GM23248 (cell line): ENCODE measurements at regions not wholly inside any gene's neighbourhood (a gene's known extent, or its start where the extent isn't known, plus 50 kb on each side); places are given as distances from the start of the nearest gene placed in this dataset.

Source experiments
- DNase-seq: peaks from one replicate; pipeline ENCODE4 v3.0.0-alpha.2; 2015
- H2AFZ ChIP-seq: fragments of 200-600 bp; sonication (generic); 2 replicates; pipeline ENCODE4 v1.6.1; 2016; ENCODE audit warnings: antibody characterized with exemption
- H3F3A ChIP-seq: fragments of 200-600 bp; sonication (generic); 2 replicates; pipeline ENCODE4 v1.6.1; 2016; ENCODE audit warnings: mild to moderate bottlenecking, antibody characterized with exemption, mixed run types; ENCODE audit not compliant: insufficient read depth
- H3K27ac ChIP-seq: fragments of 200-600 bp; sonication (generic); 2 replicates; pipeline ENCODE4 v1.5.1; 2016; ENCODE audit warnings: mild to moderate bottlenecking
- H3K27me3 ChIP-seq: fragments of 200-600 bp; sonication (generic); replicated peaks from 2 replicates; pipeline ENCODE4 v1.6.1; 2016; ENCODE audit warnings: mild to moderate bottlenecking; ENCODE audit not compliant: insufficient read depth
- H3K36me3 ChIP-seq: fragments of 200-600 bp; sonication (generic); 2 replicates; pipeline ENCODE4 v1.6.1; 2016; ENCODE audit warnings: low read depth, mild to moderate bottlenecking
- H3K4me1 ChIP-seq: fragments of 200-600 bp; sonication (generic); 2 replicates; pipeline ENCODE4 v1.6.1; 2016; ENCODE audit warnings: mild to moderate bottlenecking; ENCODE audit not compliant: insufficient read depth
- H3K4me2 ChIP-seq: fragments of 200-600 bp; sonication (generic); one replicate; pipeline ENCODE4 v1.6.1; 2016; ENCODE audit warnings: mild to moderate bottlenecking; ENCODE audit not compliant: unreplicated experiment
- H3K4me3 ChIP-seq: fragments of 200-600 bp; sonication (generic); 2 replicates; pipeline ENCODE4 v1.5.1; 2016; ENCODE audit warnings: mild to moderate bottlenecking
- H3K79me2 ChIP-seq: fragments of 200-600 bp; sonication (generic); 2 replicates; pipeline ENCODE4 v1.6.1; 2016; ENCODE audit warnings: mild to moderate bottlenecking; ENCODE audit not compliant: insufficient read depth
- H3K9ac ChIP-seq: fragments of 200-600 bp; sonication (generic); 2 replicates; pipeline ENCODE4 v1.6.1; 2016; ENCODE audit warnings: mild to moderate bottlenecking
- H3K9me2 ChIP-seq: fragments of 200-600 bp; sonication (generic); 2 replicates; pipeline ENCODE4 v1.6.1; 2016; ENCODE audit warnings: mixed run types, mild to moderate bottlenecking, moderate library complexity; ENCODE audit not compliant: insufficient read depth
- H3K9me3 ChIP-seq: fragments of 200-600 bp; sonication (generic); one replicate; pipeline ENCODE4 v1.6.1; 2017; ENCODE audit warnings: low read depth
- H4K20me1 ChIP-seq: fragments of 200-600 bp; sonication (generic); 2 replicates; pipeline ENCODE4 v1.6.0; 2016; ENCODE audit not compliant: insufficient read depth
- EZH2 ChIP-seq: fragments of 200-600 bp; sonication (generic); IDR thresholded peaks from 2 replicates; pipeline ENCODE4 v1.6.1; 2018; ENCODE audit warnings: antibody characterized with exemption, mild to moderate bottlenecking; ENCODE audit not compliant: insufficient read depth, poor library complexity, severe bottlenecking
- EZH2phosphoT487 ChIP-seq: fragments of 200-600 bp; sonication (generic); IDR thresholded peaks from 2 replicates; pipeline ENCODE4 v1.6.1; 2018; ENCODE audit warnings: antibody characterized with exemption, moderate library complexity, mild to moderate bottlenecking, low read depth; ENCODE audit not compliant: insufficient read depth
- WGBS, 2 experiments: methylation state at CpG; one replicate each; pipeline ENCODE4 v1.1.6; 2015 to 2017; ENCODE audit warnings: low lambda C conversion rate in 2 of 2, low coverage in 1 of 2; ENCODE audit errors: missing lambda C conversion rate in 2 of 2; 5-methylcytosine and 5-hydroxymethylcytosine counted together
- in situ Hi-C: fragments of 300-500 bp; cut with MboI; formaldehyde crosslinking; loops from 2 replicates; pipeline ENCODE4 v1.15.0; 2020

GRCh38 chr7:131845573-131846314 lies 289.3 kb upstream of the PODXL start:
- no peak overlapping the region for H3K4me2 ChIP-seq
- no peaks in the 10 kb centered on the region for H3K9me3 ChIP-seq
- DNase-seq: no peak
- H3K79me2 ChIP-seq: no peaks in the 10 kb centered on the region
- H4K20me1 ChIP-seq: no peaks in the 10 kb centered on the region
- H3K36me3 ChIP-seq: no peaks in the 10 kb centered on the region
- no peak overlapping the region for H3K4me3 ChIP-seq
- TF ChIP-seq EZH2: no peak
- no peak for TF ChIP-seq EZH2phosphoT487
- H3K27ac ChIP-seq: no peak overlapping the region
- H3K4me1 ChIP-seq: no peaks in the 10 kb centered on the region
- no peak overlapping the region for H3K9ac ChIP-seq
- H2AFZ ChIP-seq: no peak overlapping the region
- peaks cover 5% of the 10 kb centered on the region; the same call in 1 of the 2 replicates for H3K27me3 ChIP-seq
- WGBS, 2 experiments: 37 to 49% methylated on average over 8 of the region's 8 CpGs
- in situ Hi-C loops: no loop called here
- no peaks in the 10 kb centered on the region for H3F3A ChIP-seq
- H3K9me2 ChIP-seq: no peaks in the 10 kb centered on the region

DNA sequence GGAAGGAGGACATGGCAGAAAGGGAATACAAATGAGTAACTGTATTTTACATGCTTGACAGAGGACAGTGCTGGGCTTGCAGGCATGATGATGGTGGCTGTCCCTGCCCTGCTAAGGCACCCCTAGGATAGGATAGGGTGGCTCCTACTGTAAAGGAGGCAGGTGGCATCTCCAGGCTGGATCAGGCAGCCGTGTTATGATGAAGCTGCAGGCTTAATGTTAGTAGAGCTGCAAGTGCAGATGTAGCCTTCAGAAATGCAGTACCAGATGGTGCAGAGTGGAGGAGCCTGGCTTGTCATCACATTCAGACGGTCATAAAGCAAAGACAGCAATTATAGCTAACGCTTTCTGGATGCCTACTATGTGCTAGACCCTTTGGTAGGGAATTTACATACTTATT lies 287.9 kb upstream of the PODXL start:
- Histone ChIP-seq H3K4me2 (no peak overlapping the region), H3K27ac (no peak overlapping the region), H3K4me1 (no peaks in the 10 kb centered on the region), H3K27me3 (peaks cover 5% of the 10 kb centered on the region; the same call in 1 of the 2 replicates), H3F3A (no peaks in the 10 kb centered on the region), H3K9ac (no peak overlapping the region), H4K20me1 (no peaks in the 10 kb centered on the region), H3K4me3 (no peak overlapping the region), H2AFZ (no peak overlapping the region), H3K9me3 (no peaks in the 10 kb centered on the region), H3K36me3 (no peaks in the 10 kb centered on the region), H3K79me2 (no peaks in the 10 kb centered on the region), H3K9me2 (no peaks in the 10 kb centered on the region)
- in situ Hi-C loops: no loop called here
- no peak for DNase-seq
- TF ChIP-seq EZH2phosphoT487 (no peak), EZH2 (no peak)
- WGBS, 2 experiments: 0 to 3% methylated on average over 3 of the region's 3 CpGs

DNA sequence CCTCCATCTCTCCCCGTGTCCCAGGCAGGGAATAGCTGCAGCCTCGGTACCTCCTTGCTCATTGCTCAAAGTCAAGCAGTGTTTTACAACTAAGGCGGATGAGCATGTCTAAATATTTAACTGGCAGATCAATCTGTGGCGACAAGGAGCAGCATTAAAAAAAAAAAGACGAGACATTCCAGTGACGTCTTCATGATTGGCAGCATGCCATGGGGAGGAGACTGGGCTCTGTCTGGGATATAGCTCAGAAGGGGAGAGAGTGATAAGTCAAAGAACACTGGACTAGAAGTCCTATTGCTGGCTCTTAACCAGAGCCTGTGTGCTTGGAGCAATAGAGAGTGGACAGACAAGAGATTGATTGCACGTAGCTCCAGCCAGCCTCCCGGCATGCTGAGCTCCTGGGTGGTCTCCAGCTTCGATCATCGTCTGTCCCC lies 287.5 kb upstream of the PODXL start:
- Histone ChIP-seq H4K20me1 (no peaks in the 10 kb centered on the region), H3K9me2 (no peaks in the 10 kb centered on the region), H3K4me1 (no peaks in the 10 kb centered on the region), H3K79me2 (no peaks in the 10 kb centered on the region), H2AFZ (no peak overlapping the region), H3F3A (no peaks in the 10 kb centered on the region), H3K4me3 (no peak overlapping the region), H3K4me2 (no peak overlapping the region), H3K27ac (no peak overlapping the region), H3K36me3 (no peaks in the 10 kb centered on the region), H3K27me3 (peaks cover 5% of the 10 kb centered on the region; the same call in 1 of the 2 replicates), H3K9me3 (no peaks in the 10 kb centered on the region), H3K9ac (no peak overlapping the region)
- TF ChIP-seq EZH2 (no peak), EZH2phosphoT487 (no peak)
- in situ Hi-C loops: no loop called here
- WGBS, 2 experiments: 3 to 5% methylated on average over 10 of the region's 10 CpGs
- peak; percentile 29 for DNase-seq

DNA sequence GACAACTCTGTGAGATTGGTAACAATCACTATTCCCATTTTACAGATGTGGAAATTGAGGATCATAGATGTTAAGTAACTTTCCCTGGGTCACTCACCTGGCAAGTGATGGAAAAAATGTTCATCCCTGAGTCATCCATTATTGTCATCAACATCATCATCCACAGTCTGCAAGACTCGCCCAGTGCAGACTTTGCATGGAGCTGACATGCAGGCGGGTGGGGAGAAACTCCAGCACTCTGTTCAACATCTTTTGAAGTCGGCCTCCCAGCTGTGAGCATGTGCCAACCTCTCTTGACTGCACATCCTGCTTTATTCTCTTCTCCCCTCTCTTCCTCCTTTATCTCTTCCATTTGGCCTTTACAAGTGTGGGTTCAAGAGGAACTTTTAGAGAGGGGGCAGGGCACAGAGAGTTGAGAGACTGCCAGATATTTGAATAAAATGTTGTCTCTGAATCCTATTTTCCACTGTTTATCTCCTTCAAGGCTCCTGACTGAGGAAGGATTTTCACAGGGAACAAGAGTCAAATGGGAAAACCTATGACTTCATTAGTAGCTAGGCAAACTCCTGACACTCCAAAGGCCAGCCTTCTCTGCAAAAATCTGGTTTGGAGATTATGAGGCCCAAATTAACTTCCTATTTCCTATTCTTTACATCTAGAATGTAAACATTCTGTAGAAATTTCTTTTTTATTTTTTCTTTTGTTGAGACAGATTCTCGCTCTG lies 283.7 kb upstream of the PODXL start:
- H3K4me1 ChIP-seq: no peaks in the 10 kb centered on the region
- WGBS, 2 experiments: 26 to 32% methylated on average over 4 of the region's 4 CpGs
- no peaks in the 10 kb centered on the region for H3K36me3 ChIP-seq
- no peak overlapping the region for H2AFZ ChIP-seq
- H3K9ac ChIP-seq: no peak overlapping the region
- H3K27ac ChIP-seq: no peak overlapping the region
- H3K4me2 ChIP-seq: no peak overlapping the region
- H3F3A ChIP-seq: no peaks in the 10 kb centered on the region
- peaks cover 21% of the 10 kb centered on the region for H3K27me3 ChIP-seq
- H3K4me3 ChIP-seq: no peak overlapping the region
- no peaks in the 10 kb centered on the region for H3K79me2 ChIP-seq
- in situ Hi-C loops: no loop called here
- H4K20me1 ChIP-seq: no peaks in the 10 kb centered on the region
- no peaks in the 10 kb centered on the region for H3K9me2 ChIP-seq
- H3K9me3 ChIP-seq: no peaks in the 10 kb centered on the region
- TF ChIP-seq EZH2: no peak
- TF ChIP-seq EZH2phosphoT487: no peak
- DNase-seq: no peak
